A549 (cell line): ENCODE measurements at regions not wholly inside any gene's neighbourhood (a gene's known extent, or its start where the extent isn't known, plus 50 kb on each side); places are given as distances from the start of the nearest gene placed in this dataset.

ENCODE experiments used
- ATAC-seq, 2 experiments: fragments of 200-7000 bp in 1 of 2; fragments of >200 bp in 1 of 2; cut with Nextera tagmentation in 1 of 2; cut with Tn5 transposase in 1 of 2; 3 replicates each; pipeline versions ENCODE4 v1.8.0 to v1.9.1; 2018 to 2020; ENCODE audit warnings: mild to moderate bottlenecking in 1 of 2, moderate library complexity in 1 of 2
- CTCF ChIA-PET: fragments of 300-600 bp; sonication (Branson Sonifier 250); formaldehyde crosslinking; extraction: SDS; loops from one replicate; lab custom pipeline; 2021; ENCODE audit warnings: antibody characterized with exemption, inconsistent platforms; lab: Yijun Ruan, JAX
- POLR2A ChIA-PET: fragments of 350-600 bp; formaldehyde crosslinking; extraction: SDS; loops from one replicate; lab custom pipeline; 2021; ENCODE audit warnings: antibody characterized with exemption, inconsistent platforms; lab: Yijun Ruan, JAX
- DNase-seq, 2 experiments: peaks; one replicate each; pipeline versions ENCODE4 v3.0.0 to v3.0.0-alpha.2; 2011 to 2016; ENCODE audit warnings: low read depth in 1 of 2, low spot score in 1 of 2
- FAIRE-seq: peaks from 2 replicates; lab custom pipeline; 2011; peaks lifted over from hg19 to GRCh38; lab: Jason Lieb, UNC
- H3K27ac ChIP-seq, 2 experiments: fragments of >200 bp; sonication (Bioruptor Twin); formaldehyde crosslinking; 3 replicates each; pipeline ENCODE4 v1.5.1; 2016 to 2017
- H3K4me1 ChIP-seq: fragments of >200 bp; sonication (Bioruptor Twin); formaldehyde crosslinking; 3 replicates; pipeline ENCODE4 v1.6.1; 2016
- H3K4me2 ChIP-seq: fragments of >200 bp; sonication (Bioruptor Twin); formaldehyde crosslinking; 3 replicates; pipeline ENCODE4 v1.6.1; 2016
- H3K4me3 ChIP-seq: fragments of >200 bp; sonication (Bioruptor Twin); formaldehyde crosslinking; 3 replicates; pipeline ENCODE4 v1.5.1; 2016
- H3K9me3 ChIP-seq: fragments of >200 bp; sonication (Bioruptor Twin); formaldehyde crosslinking; 3 replicates; pipeline ENCODE4 v1.6.1; 2016
- BCL3 ChIP-seq: fragments of >200 bp; sonication (Bioruptor Twin); formaldehyde crosslinking; IDR thresholded peaks from 3 replicates; pipeline ENCODE4 v1.6.1; 2016
- BHLHE40 ChIP-seq: IDR thresholded peaks from 2 replicates; pipeline ENCODE4 v1.6.1; 2012; ENCODE audit warnings: low read depth, low read length, inconsistent platforms
- FOSB ChIP-seq: fragments of 250-450 bp; sonication (Bioruptor Pico); IDR thresholded peaks from 2 replicates; pipeline ENCODE4 v1.5.0; 2020; ENCODE audit warnings: mild to moderate bottlenecking, moderate library complexity
- FOSL2 ChIP-seq, 2 experiments: fragments of 450-650 bp in 1 of 2; fragments of >200 bp in 1 of 2; sonication (Bioruptor Twin) in 1 of 2; formaldehyde crosslinking; IDR thresholded peaks; 2 replicates each; pipeline versions ENCODE4 v1.5.0 to v1.6.1; 2016 to 2020; ENCODE audit warnings: mild to moderate bottlenecking in 1 of 2, moderate library complexity in 1 of 2
- GATA3 ChIP-seq: IDR thresholded peaks from 2 replicates; pipeline ENCODE4 v1.6.1; 2012; ENCODE audit warnings: borderline replicate concordance
- HDAC2 ChIP-seq: fragments of 200-600 bp; sonication (generic); IDR thresholded peaks from 2 replicates; pipeline ENCODE4 v1.6.1; 2016
- HOXA7 ChIP-seq: fragments of 250-450 bp; sonication (Bioruptor Pico); IDR thresholded peaks from 2 replicates; pipeline ENCODE4 v1.5.0; 2020; ENCODE audit warnings: mild to moderate bottlenecking, moderate library complexity
- HOXB13 ChIP-seq: fragments of 250-450 bp; sonication (Bioruptor Pico); IDR thresholded peaks from 2 replicates; pipeline ENCODE4 v1.5.0; 2020; ENCODE audit warnings: low read depth, mild to moderate bottlenecking, moderate library complexity
- KDM1A ChIP-seq: fragments of 200-600 bp; sonication (generic); IDR thresholded peaks from 2 replicates; pipeline ENCODE4 v1.6.1; 2016; ENCODE audit warnings: low read depth, mild to moderate bottlenecking
- KDM5A ChIP-seq: fragments of 200-600 bp; sonication (generic); IDR thresholded peaks from 2 replicates; pipeline ENCODE4 v1.6.1; 2016; ENCODE audit warnings: antibody characterized with exemption, mild to moderate bottlenecking
- MAX ChIP-seq: IDR thresholded peaks from 2 replicates; pipeline ENCODE4 v1.6.1; 2012
- MAZ ChIP-seq: fragments of 150-350 bp; IDR thresholded peaks from 2 replicates; pipeline ENCODE4 v1.6.1; 2014; ENCODE audit warnings: antibody characterized with exemption, low read depth, low read length, borderline replicate concordance
- NFE2L2 ChIP-seq: fragments of 150-350 bp; conservative IDR thresholded peaks from 2 replicates; pipeline ENCODE4 v1.6.1; 2014; ENCODE audit warnings: low read length
- PBX3 ChIP-seq: IDR thresholded peaks from 2 replicates; pipeline ENCODE4 v1.6.1; 2012
- PHF8 ChIP-seq: fragments of 200-600 bp; sonication (generic); IDR thresholded peaks from 2 replicates; pipeline ENCODE4 v1.6.1; 2016; ENCODE audit warnings: low read depth, mild to moderate bottlenecking, antibody characterized with exemption, moderate library complexity, borderline replicate concordance
- RAD21 ChIP-seq, 2 experiments: fragments of >200 bp in 1 of 2; sonication (Bioruptor Twin) in 1 of 2; formaldehyde crosslinking in 1 of 2; IDR thresholded peaks in 1 of 2; conservative IDR thresholded peaks in 1 of 2; 2 replicates in 1 of 2; 3 replicates in 1 of 2; pipeline ENCODE4 v1.6.1; 2012 to 2018; ENCODE audit warnings: inconsistent platforms in 1 of 2
- RNF2 ChIP-seq: fragments of 200-600 bp; sonication (generic); IDR thresholded peaks from 2 replicates; pipeline ENCODE4 v1.6.1; 2016; ENCODE audit warnings: low read depth, mild to moderate bottlenecking, antibody characterized with exemption, moderate library complexity, borderline replicate concordance
- SMC3 ChIP-seq: fragments of >200 bp; sonication (Bioruptor Twin); formaldehyde crosslinking; IDR thresholded peaks from 3 replicates; pipeline ENCODE4 v1.6.1; 2018; ENCODE audit warnings: inconsistent platforms
- SREBF2 ChIP-seq: fragments of 450-650 bp; IDR thresholded peaks from 2 replicates; pipeline ENCODE4 v1.6.1; 2014; ENCODE audit warnings: mild to moderate bottlenecking, moderate library complexity
- TFCP2L1 ChIP-seq: fragments of 250-450 bp; sonication (Bioruptor Pico); IDR thresholded peaks from 2 replicates; pipeline ENCODE4 v1.5.0; 2021; ENCODE audit warnings: mild to moderate bottlenecking
- ZC3H11A ChIP-seq: fragments of 450-650 bp; IDR thresholded peaks from 2 replicates; pipeline ENCODE4 v1.6.1; 2014; ENCODE audit warnings: antibody characterized with exemption, mild to moderate bottlenecking
- ZFP36 ChIP-seq: fragments of 450-650 bp; IDR thresholded peaks from 2 replicates; pipeline ENCODE4 v1.6.1; 2014; ENCODE audit warnings: borderline replicate concordance; ENCODE audit not compliant: partially characterized antibody
- WGBS: methylation state at CpG from one replicate; pipeline ENCODE4 v1.1.6; 2017; ENCODE audit errors: missing lambda C conversion rate; 5-methylcytosine and 5-hydroxymethylcytosine counted together
- TF ChIP-seq, protein P1 (sequence below): fragments of >200 bp; sonication (Bioruptor Twin); formaldehyde crosslinking; IDR thresholded peaks from 2 replicates; pipeline ENCODE4 v1.6.1; 2016
- TF ChIP-seq, protein P2 (sequence below): fragments of 200-600 bp; sonication (generic); IDR thresholded peaks from 2 replicates; pipeline ENCODE4 v1.6.1; 2016; ENCODE audit warnings: antibody characterized with exemption, mild to moderate bottlenecking, moderate library complexity

GRCh38 chr6:43987838-43988439, 139.3 kb downstream of the MRPL14 start:
- H3K9me3 ChIP-seq: no peaks in the 10 kb centered on the region
- ATAC-seq: no peak
- no peak overlapping the region for H3K4me3 ChIP-seq
- 86% methylated on average over 7 of the region's 7 CpGs for WGBS
- H3K4me1 ChIP-seq: peaks cover 37% of the 10 kb centered on the region
- TF ChIP-seq RAD21 (conservative IDR thresholded peaks at IDR 0.05 in 1 of 2, IDR thresholded peaks at IDR 0.05 in 1 of 2): no peak
- TF ChIP-seq FOSL2 (IDR thresholded peaks at IDR 0.05): no peak
- TF ChIP-seq FOSL2 (CRISPR knock-in tag; IDR thresholded peaks at IDR 0.05): no peak
- no peak for TF ChIP-seq BCL3
- no peak for TF ChIP-seq TFCP2L1 (CRISPR knock-in tag)
- TF ChIP-seq HOXB13 (CRISPR knock-in tag): no peak
- no peak for TF ChIP-seq PHF8
- TF ChIP-seq ZFP36: no peak
- TF ChIP-seq, protein P1, sequence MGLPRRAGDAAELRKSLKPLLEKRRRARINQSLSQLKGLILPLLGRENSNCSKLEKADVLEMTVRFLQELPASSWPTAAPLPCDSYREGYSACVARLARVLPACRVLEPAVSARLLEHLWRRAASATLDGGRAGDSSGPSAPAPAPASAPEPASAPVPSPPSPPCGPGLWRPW: no peak
- no peak for TF ChIP-seq BHLHE40
- no peak for TF ChIP-seq HDAC2
- TF ChIP-seq MAX: no peak
- TF ChIP-seq ZC3H11A: no peak
- TF ChIP-seq, protein P2, sequence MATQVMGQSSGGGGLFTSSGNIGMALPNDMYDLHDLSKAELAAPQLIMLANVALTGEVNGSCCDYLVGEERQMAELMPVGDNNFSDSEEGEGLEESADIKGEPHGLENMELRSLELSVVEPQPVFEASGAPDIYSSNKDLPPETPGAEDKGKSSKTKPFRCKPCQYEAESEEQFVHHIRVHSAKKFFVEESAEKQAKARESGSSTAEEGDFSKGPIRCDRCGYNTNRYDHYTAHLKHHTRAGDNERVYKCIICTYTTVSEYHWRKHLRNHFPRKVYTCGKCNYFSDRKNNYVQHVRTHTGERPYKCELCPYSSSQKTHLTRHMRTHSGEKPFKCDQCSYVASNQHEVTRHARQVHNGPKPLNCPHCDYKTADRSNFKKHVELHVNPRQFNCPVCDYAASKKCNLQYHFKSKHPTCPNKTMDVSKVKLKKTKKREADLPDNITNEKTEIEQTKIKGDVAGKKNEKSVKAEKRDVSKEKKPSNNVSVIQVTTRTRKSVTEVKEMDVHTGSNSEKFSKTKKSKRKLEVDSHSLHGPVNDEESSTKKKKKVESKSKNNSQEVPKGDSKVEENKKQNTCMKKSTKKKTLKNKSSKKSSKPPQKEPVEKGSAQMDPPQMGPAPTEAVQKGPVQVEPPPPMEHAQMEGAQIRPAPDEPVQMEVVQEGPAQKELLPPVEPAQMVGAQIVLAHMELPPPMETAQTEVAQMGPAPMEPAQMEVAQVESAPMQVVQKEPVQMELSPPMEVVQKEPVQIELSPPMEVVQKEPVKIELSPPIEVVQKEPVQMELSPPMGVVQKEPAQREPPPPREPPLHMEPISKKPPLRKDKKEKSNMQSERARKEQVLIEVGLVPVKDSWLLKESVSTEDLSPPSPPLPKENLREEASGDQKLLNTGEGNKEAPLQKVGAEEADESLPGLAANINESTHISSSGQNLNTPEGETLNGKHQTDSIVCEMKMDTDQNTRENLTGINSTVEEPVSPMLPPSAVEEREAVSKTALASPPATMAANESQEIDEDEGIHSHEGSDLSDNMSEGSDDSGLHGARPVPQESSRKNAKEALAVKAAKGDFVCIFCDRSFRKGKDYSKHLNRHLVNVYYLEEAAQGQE: no peak
- no peak for TF ChIP-seq RNF2
- no peak for TF ChIP-seq GATA3
- TF ChIP-seq FOSB (CRISPR knock-in tag): no peak
- no peak for TF ChIP-seq SREBF2
- TF ChIP-seq KDM1A: no peak
- TF ChIP-seq SMC3: no peak
- no peak for DNase-seq
- H3K4me2 ChIP-seq: no peak overlapping the region
- ChIA-PET CTCF (interaction anchor here (0.8 to 1.6 kb wide), 2 partner anchors 214 to 219 kb away, joined by 3 read pairs; no protein-coding TSS in a partner anchor), POLR2A (no interaction called here)
- H3K27ac ChIP-seq: no peak overlapping the region
- no peak for FAIRE-seq

DNA sequence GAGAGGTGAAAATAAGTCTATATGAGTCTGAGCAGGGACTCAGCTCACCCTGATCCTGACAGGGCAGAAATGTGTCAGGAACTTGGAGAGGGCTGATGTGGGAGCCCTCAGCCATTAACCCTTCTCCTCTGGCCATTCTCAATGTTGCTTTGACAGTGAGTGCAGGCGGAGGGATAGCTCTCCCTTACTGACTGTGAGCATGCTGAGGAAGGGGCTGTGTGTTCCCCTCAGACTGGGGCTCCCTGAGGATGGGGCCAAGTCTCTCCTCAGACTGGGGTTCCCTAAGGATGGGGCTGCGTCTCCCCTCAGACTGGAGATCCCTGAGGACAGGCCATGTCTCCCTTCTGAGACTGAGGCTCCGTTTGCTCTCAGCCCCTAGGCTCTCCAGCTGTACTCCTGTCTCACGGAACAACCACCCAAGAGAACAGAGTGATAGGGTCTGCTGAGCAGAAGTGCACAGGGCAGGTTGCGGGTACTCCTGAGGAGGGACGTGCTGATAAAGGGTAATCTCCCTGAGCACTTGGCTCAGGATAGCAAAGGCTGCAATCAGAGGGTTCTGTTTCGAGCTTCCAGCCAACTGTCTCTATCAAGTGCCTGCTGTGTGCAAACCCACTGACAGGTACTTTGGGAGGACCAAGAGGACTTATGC, 141.0 kb downstream of the MRPL14 start:
- Histone ChIP-seq H3K9me3 (no peaks in the 10 kb centered on the region), H3K4me1 (peaks cover 22% of the 10 kb centered on the region), H3K4me3 (no peak overlapping the region), H3K27ac (no peak overlapping the region), H3K4me2 (no peak overlapping the region)
- CTCF ChIA-PET: interaction anchor here (0.8 to 2.0 kb wide), 6 partner anchors 13 to 217 kb away, joined by 3 to 7 read pairs (median 3); partner anchors contain the start of gene VEGFA
- POLR2A ChIA-PET: interaction anchor here (0.7 kb wide), 1 partner anchor 216 kb away, joined by 3 read pairs; the partner anchor contains the start of gene VEGFA
- no peak for ATAC-seq
- no peak for FAIRE-seq
- TF ChIP-seq MAZ (no peak), PHF8 (no peak), RNF2 (no peak), NFE2L2 (no peak), ZFP36 (no peak), KDM5A (no peak), HOXA7 (CRISPR knock-in tag) (no peak), BHLHE40 (no peak), PBX3 (no peak)
- TF ChIP-seq, protein P2: no peak
- 85% methylated on average over 5 of the region's 7 CpGs for WGBS
- no peak for DNase-seq
